Activated CD4-positive, alpha-beta T cell treated with anti-CD3 and anti-CD28 coated beads for 48 hours (primary cell): ENCODE measurements at regions not wholly inside any gene's neighbourhood (a gene's known extent, or its start where the extent isn't known, plus 50 kb on each side); places are given as distances from the start of the nearest gene placed in this dataset.
"Not testable (repeated sequence)": the region's sequence is repeated elsewhere in the genome, so short reads cannot be mapped to it uniquely, and the experiment has no call there.

ENCODE experiments used
- DNase-seq: peaks from one replicate; pipeline ENCODE4 v3.0.0-alpha.2; 2020

GRCh38 chr16:50448981-50449380 lies 80.2 kb upstream of the BRD7 start:
- DNase-seq, result no peak

GRCh38 chr16:50448522-50448921 lies 79.7 kb upstream of the BRD7 start:
- no peak for DNase-seq

GRCh38 chr16:50447386-50447785 lies 78.6 kb upstream of the BRD7 start:
- not testable (repeated sequence) for DNase-seq

GRCh38 chr16:50446861-50447260 lies 78.1 kb upstream of the BRD7 start:
- no peak for DNase-seq

GRCh38 chr16:50445621-50446555 lies 77.1 kb upstream of the BRD7 start:
- no peak for DNase-seq

GRCh38 chr16:50444526-50444925 lies 75.7 kb upstream of the BRD7 start:
- DNase-seq, result no peak

GRCh38 chr16:50442221-50442620 lies 73.4 kb upstream of the BRD7 start:
- DNase-seq, result no peak

GRCh38 chr16:50441486-50442157 lies 72.8 kb upstream of the BRD7 start:
- no peak for DNase-seq

- DNase-seq, result no peak
Observed at GRCh38 chr16:50440991-50441390, 72.2 kb upstream of the BRD7 start.

- DNase-seq, result no peak
Observed at GRCh38 chr16:50440531-50440930, 71.7 kb upstream of the BRD7 start.

- no peak for DNase-seq
Observed at GRCh38 chr16:50437769-50438437, 69.1 kb upstream of the BRD7 start.

- DNase-seq, result no peak
Observed at GRCh38 chr16:50436271-50436670, 67.5 kb upstream of the BRD7 start.

GRCh38 chr16:50434872-50435478 lies 66.2 kb upstream of the BRD7 start:
- no peak for DNase-seq

- DNase-seq, result no peak
Observed at GRCh38 chr16:50430076-50430475, 61.3 kb upstream of the BRD7 start.

GRCh38 chr16:50428742-50429141 lies 60.0 kb upstream of the BRD7 start:
- DNase-seq, result no peak

GRCh38 chr16:50428116-50428515 lies 59.3 kb upstream of the BRD7 start:
- no peak for DNase-seq

- DNase-seq, result no peak
Observed at GRCh38 chr16:50427107-50427506, 58.3 kb upstream of the BRD7 start.

- no peak for DNase-seq
Observed at GRCh38 chr16:50425648-50426047, 56.9 kb upstream of the BRD7 start.

- no peak for DNase-seq
Observed at GRCh38 chr16:50425044-50425443, 56.3 kb upstream of the BRD7 start.

GRCh38 chr16:50422926-50423325 lies 54.1 kb upstream of the BRD7 start:
- DNase-seq, result no peak

- no peak for DNase-seq
Observed at GRCh38 chr16:50419116-50419515, 50.3 kb upstream of the BRD7 start.
